ENCODE measurements at regions not wholly inside any gene's neighbourhood (a gene's known extent, or its start where the extent isn't known, plus 50 kb on each side); places are given as distances from the start of the nearest gene placed in this dataset.

GRCh38 chr12:13433768-13434167 lies 237.2 kb downstream of the EMP1 start:
- TF ChIP-seq, protein P1, sequence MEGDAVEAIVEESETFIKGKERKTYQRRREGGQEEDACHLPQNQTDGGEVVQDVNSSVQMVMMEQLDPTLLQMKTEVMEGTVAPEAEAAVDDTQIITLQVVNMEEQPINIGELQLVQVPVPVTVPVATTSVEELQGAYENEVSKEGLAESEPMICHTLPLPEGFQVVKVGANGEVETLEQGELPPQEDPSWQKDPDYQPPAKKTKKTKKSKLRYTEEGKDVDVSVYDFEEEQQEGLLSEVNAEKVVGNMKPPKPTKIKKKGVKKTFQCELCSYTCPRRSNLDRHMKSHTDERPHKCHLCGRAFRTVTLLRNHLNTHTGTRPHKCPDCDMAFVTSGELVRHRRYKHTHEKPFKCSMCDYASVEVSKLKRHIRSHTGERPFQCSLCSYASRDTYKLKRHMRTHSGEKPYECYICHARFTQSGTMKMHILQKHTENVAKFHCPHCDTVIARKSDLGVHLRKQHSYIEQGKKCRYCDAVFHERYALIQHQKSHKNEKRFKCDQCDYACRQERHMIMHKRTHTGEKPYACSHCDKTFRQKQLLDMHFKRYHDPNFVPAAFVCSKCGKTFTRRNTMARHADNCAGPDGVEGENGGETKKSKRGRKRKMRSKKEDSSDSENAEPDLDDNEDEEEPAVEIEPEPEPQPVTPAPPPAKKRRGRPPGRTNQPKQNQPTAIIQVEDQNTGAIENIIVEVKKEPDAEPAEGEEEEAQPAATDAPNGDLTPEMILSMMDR (IDR thresholded peaks at IDR 0.05): no peak
- TF ChIP-seq EP300 (IDR thresholded peaks at IDR 0.05): no peak
- TF ChIP-seq POLR2A (IDR thresholded peaks at IDR 0.05): no peak
- TF ChIP-seq POLR2AphosphoS5 (IDR thresholded peaks at IDR 0.05): no peak
